Neural progenitor cell (in vitro differentiated cells): ENCODE measurements at regions not wholly inside any gene's neighbourhood (a gene's known extent, or its start where the extent isn't known, plus 50 kb on each side); places are given as distances from the start of the nearest gene placed in this dataset.

Experiments
- DNase-seq: peaks from one replicate; pipeline ENCODE4 v3.0.0-alpha.2; 2016; ENCODE audit warnings: low spot score
- H2AFZ ChIP-seq: fragments of 200-600 bp; sonication (generic); replicated peaks from 2 replicates; pipeline ENCODE4 v1.6.1; 2016; ENCODE audit warnings: antibody characterized with exemption
- H3F3A ChIP-seq: fragments of 200-600 bp; sonication (generic); 2 replicates; pipeline ENCODE4 v1.6.1; 2016; ENCODE audit warnings: antibody characterized with exemption, low read depth
- H3K27ac ChIP-seq: fragments of 200-600 bp; sonication (generic); 2 replicates; pipeline ENCODE4 v1.5.1; 2016; ENCODE audit warnings: mild to moderate bottlenecking
- H3K27me3 ChIP-seq: fragments of 200-600 bp; sonication (generic); 2 replicates; pipeline ENCODE4 v1.6.1; 2016; ENCODE audit warnings: mild to moderate bottlenecking, moderate library complexity
- H3K36me3 ChIP-seq: fragments of 200-600 bp; sonication (generic); 2 replicates; pipeline ENCODE4 v1.5.1; 2016
- H3K4me1 ChIP-seq: fragments of 200-600 bp; sonication (generic); 2 replicates; pipeline ENCODE4 v1.6.1; 2016; ENCODE audit warnings: mixed run types
- H3K4me2 ChIP-seq: fragments of 200-600 bp; sonication (generic); 2 replicates; pipeline ENCODE4 v1.6.1; 2016
- H3K4me3 ChIP-seq: fragments of 200-600 bp; sonication (generic); 2 replicates; pipeline ENCODE4 v1.5.1; 2016
- H3K79me2 ChIP-seq: fragments of 200-600 bp; sonication (generic); 2 replicates; pipeline ENCODE4 v1.6.1; 2016; ENCODE audit warnings: low read depth
- H3K9ac ChIP-seq: fragments of 200-600 bp; sonication (generic); 2 replicates; pipeline ENCODE4 v1.6.1; 2016
- H3K9me3 ChIP-seq: fragments of 200-600 bp; sonication (generic); 2 replicates; pipeline ENCODE4 v1.5.1; 2016; ENCODE audit warnings: low read depth
- H4K20me1 ChIP-seq: fragments of 200-600 bp; sonication (generic); 2 replicates; pipeline ENCODE4 v1.6.1; 2016; ENCODE audit warnings: low read depth
- H3K27ac Mint-ChIP-seq: 3 replicates; pipeline ENCODE4 v1.8.0; 2021; ENCODE audit warnings: mixed read lengths
- H3K27me3 Mint-ChIP-seq: 2 replicates; pipeline ENCODE4 v1.8.0; 2022; ENCODE audit warnings: low read depth, mild to moderate bottlenecking, inconsistent platforms, moderate library complexity, mixed read lengths; ENCODE audit not compliant: insufficient read depth
- H3K36me3 Mint-ChIP-seq: 3 replicates; pipeline ENCODE4 v1.8.0; 2021; ENCODE audit warnings: mixed read lengths
- H3K4me1 Mint-ChIP-seq: 3 replicates; pipeline ENCODE4 v1.8.0; 2021; ENCODE audit warnings: mixed read lengths
- H3K4me3 Mint-ChIP-seq: 3 replicates; pipeline ENCODE4 v1.8.0; 2021; ENCODE audit warnings: mild to moderate bottlenecking, moderate library complexity, mixed read lengths
- H3K9me3 Mint-ChIP-seq: 3 replicates; pipeline ENCODE4 v1.8.0; 2020; ENCODE audit warnings: mixed read lengths
- CTCF ChIP-seq: fragments of 200-600 bp; sonication (generic); IDR thresholded peaks from 2 replicates; pipeline ENCODE4 v1.5.1; 2017; ENCODE audit warnings: antibody characterized with exemption, mild to moderate bottlenecking
- EZH2 ChIP-seq: fragments of 200-600 bp; sonication (generic); IDR thresholded peaks from 2 replicates; pipeline ENCODE4 v1.6.1; 2017; ENCODE audit warnings: antibody characterized with exemption, mild to moderate bottlenecking, moderate library complexity
- EZH2phosphoT487 ChIP-seq: fragments of 200-600 bp; sonication (generic); IDR thresholded peaks from 2 replicates; pipeline ENCODE4 v1.6.1; 2017; ENCODE audit warnings: antibody characterized with exemption

GRCh38 chrX:110853610-110854009 lies 58.0 kb upstream of the CHRDL1 start:
- DNase-seq: peak; percentile 53
- Mint-ChIP-seq H3K4me3 (no peak overlapping the region), H3K36me3 (no peaks in the 10 kb centered on the region), H3K27me3 (peaks cover 11% of the 10 kb centered on the region), H3K27ac (peak overlapping the region; percentile 76), H3K9me3 (peaks cover 6% of the 10 kb centered on the region), H3K4me1 (peaks cover 22% of the 10 kb centered on the region)
- no peak overlapping the region for H3K4me3 ChIP-seq
- H3K79me2 ChIP-seq: no peaks in the 10 kb centered on the region
- H3K9me3 ChIP-seq: no peaks in the 10 kb centered on the region
- H3K9ac ChIP-seq: no peak overlapping the region
- H3K27ac ChIP-seq: no peak overlapping the region
- H4K20me1 ChIP-seq: no peaks in the 10 kb centered on the region
- H3F3A ChIP-seq: no peaks in the 10 kb centered on the region
- H3K4me1 ChIP-seq: no peaks in the 10 kb centered on the region
- TF ChIP-seq EZH2phosphoT487 (no peak), CTCF (peak; percentile 52), EZH2 (no peak)
- H3K4me2 ChIP-seq: no peak overlapping the region
- no peaks in the 10 kb centered on the region for H3K36me3 ChIP-seq
- H2AFZ ChIP-seq: no peak overlapping the region
- no peaks in the 10 kb centered on the region for H3K27me3 ChIP-seq

- no peaks in the 10 kb centered on the region for H4K20me1 ChIP-seq
- no peak overlapping the region for H2AFZ ChIP-seq
- no peak overlapping the region for H3K27ac ChIP-seq
- peak; percentile 40 for DNase-seq
- H3K9me3 Mint-ChIP-seq: no peaks in the 10 kb centered on the region
- no peak overlapping the region for H3K4me2 ChIP-seq
- TF ChIP-seq CTCF: peak; percentile 68
- TF ChIP-seq EZH2phosphoT487: no peak
- no peak for TF ChIP-seq EZH2
- peaks cover 25% of the 10 kb centered on the region for H3K4me1 Mint-ChIP-seq
- H3K27ac Mint-ChIP-seq: no peak overlapping the region
- no peaks in the 10 kb centered on the region for H3K4me1 ChIP-seq
- no peaks in the 10 kb centered on the region for H3K36me3 ChIP-seq
- H3K4me3 Mint-ChIP-seq: no peak overlapping the region
- H3K36me3 Mint-ChIP-seq: no peaks in the 10 kb centered on the region
- no peaks in the 10 kb centered on the region for H3K9me3 ChIP-seq
- no peak overlapping the region for H3K4me3 ChIP-seq
- H3K79me2 ChIP-seq: no peaks in the 10 kb centered on the region
- no peaks in the 10 kb centered on the region for H3F3A ChIP-seq
- H3K27me3 Mint-ChIP-seq: peaks cover 11% of the 10 kb centered on the region
- H3K9ac ChIP-seq: no peak overlapping the region
- H3K27me3 ChIP-seq: no peaks in the 10 kb centered on the region
Measured at GRCh38 chrX:110852180-110852579, 56.6 kb upstream of the CHRDL1 start.

GRCh38 chrX:110851780-110852179 lies 56.2 kb upstream of the CHRDL1 start:
- H3K79me2 ChIP-seq: no peaks in the 10 kb centered on the region
- TF ChIP-seq CTCF: no peak
- TF ChIP-seq EZH2: no peak
- TF ChIP-seq EZH2phosphoT487: no peak
- no peaks in the 10 kb centered on the region for H3K9me3 Mint-ChIP-seq

More at GRCh38 chrX:110851780-110852179, 56.2 kb upstream of the CHRDL1 start:
- no peaks in the 10 kb centered on the region for H3K36me3 Mint-ChIP-seq
- peaks cover 27% of the 10 kb centered on the region for H3K4me1 Mint-ChIP-seq
- no peak overlapping the region for H3K27ac Mint-ChIP-seq
- Histone ChIP-seq H3K9me3 (no peaks in the 10 kb centered on the region), H3K9ac (no peak overlapping the region), H4K20me1 (no peaks in the 10 kb centered on the region), H3K27ac (no peak overlapping the region), H3K4me3 (no peak overlapping the region), H3K4me2 (no peak overlapping the region), H3F3A (no peaks in the 10 kb centered on the region), H3K36me3 (no peaks in the 10 kb centered on the region), H3K4me1 (no peaks in the 10 kb centered on the region), H3K27me3 (no peaks in the 10 kb centered on the region), H2AFZ (no peak overlapping the region)
- H3K27me3 Mint-ChIP-seq: peaks cover 11% of the 10 kb centered on the region
- H3K4me3 Mint-ChIP-seq: no peak overlapping the region
- no peak for DNase-seq
